ENCODE measurements at regions not wholly inside any gene's neighbourhood (a gene's known extent, or its start where the extent isn't known, plus 50 kb on each side); places are given as distances from the start of the nearest gene placed in this dataset.

DNA sequence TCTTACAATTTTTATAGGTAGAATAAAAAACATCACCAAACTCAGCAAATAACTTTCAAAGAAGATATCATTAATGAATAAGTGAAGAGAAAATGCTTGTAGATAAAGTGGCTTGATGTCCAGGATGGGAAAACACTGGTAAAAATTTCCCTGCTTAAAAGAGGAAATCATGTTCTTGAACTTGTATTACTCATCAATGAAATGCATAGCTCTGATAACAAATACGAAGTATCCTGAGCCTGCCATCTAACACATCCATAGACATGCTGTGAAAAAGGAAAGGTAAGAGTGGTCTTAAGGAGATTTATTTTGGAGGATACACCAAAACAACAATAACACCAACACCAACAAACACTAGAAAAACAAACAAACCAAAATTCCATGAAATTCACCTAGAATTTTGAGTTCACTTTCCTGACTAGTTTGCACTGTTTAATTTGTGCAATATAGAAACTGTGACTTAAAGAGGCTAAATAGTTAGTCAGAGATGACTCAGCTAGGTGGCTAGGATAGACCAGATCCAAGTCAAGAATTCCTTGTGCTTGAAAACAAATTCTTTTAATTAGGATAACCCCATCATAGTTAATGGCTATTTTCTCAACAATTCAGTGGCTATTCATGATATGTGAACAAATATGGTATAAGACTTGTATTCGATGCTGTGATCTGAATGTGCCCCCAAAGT is 179.8 kb upstream of the KCNK2 start:
- intact Hi-C loops (cut with micrococcal nuclease), result no loop called here
- no peaks in the 10 kb centered on the region for H3K9me3 ChIP-seq (ENCODE audit: control extremely low read depth in 1 of 3, control insufficient read depth in 2 of 3, insufficient read depth in 1 of 3, low read length in 2 of 3)
- H3K4me3 Mint-ChIP-seq, result no peak overlapping the region
- H3K27me3 Mint-ChIP-seq, result no peaks in the 10 kb centered on the region
- WGBS (ENCODE audit: insufficient coverage), result no CpG with 5 or more reads among the region's 2 CpGs
- CTCF ChIA-PET, result no interaction called here
- no peak overlapping the region for H3K27ac ChIP-seq (ENCODE audit: low read length in 2 of 2)
- H3K79me2 ChIP-seq (ENCODE audit: control insufficient read depth, insufficient read depth, low read length), result no peaks in the 10 kb centered on the region
- H3K4me2 ChIP-seq (replicated peaks; ENCODE audit: low read depth, low read length, poor library complexity, severe bottlenecking), result no peak overlapping the region
- H3K9ac ChIP-seq (ENCODE audit: low read length), result no peak overlapping the region
- no peaks in the 10 kb centered on the region for H3K27me3 ChIP-seq (replicated peaks in 1 of 4; ENCODE audit: control extremely low read depth in 1 of 4, control insufficient read depth in 3 of 4, insufficient read depth in 4 of 4, low read length in 3 of 4)
- H3K4me3 ChIP-seq (ENCODE audit: control extremely low read depth in 1 of 5, extremely low read depth in 1 of 5, insufficient read depth in 1 of 5, low read depth in 2 of 5, low read length in 4 of 5), result no peak overlapping the region
- no peak overlapping the region for H3K27ac Mint-ChIP-seq
- no peaks in the 10 kb centered on the region for H4K20me1 ChIP-seq (ENCODE audit: control insufficient read depth, insufficient read depth, low read length, poor library complexity, severe bottlenecking)
- POLR2A ChIA-PET, result no interaction called here
- H3K4me1 Mint-ChIP-seq, result no peaks in the 10 kb centered on the region
- H2AFZ ChIP-seq (ENCODE audit: insufficient read depth, low read depth, low read length, poor library complexity, severe bottlenecking), result no peak overlapping the region
- DNase-seq, result no peak
- ATAC-seq (ENCODE audit: low read depth), result no peak
- H3K4me1 ChIP-seq (ENCODE audit: control insufficient read depth in 2 of 2, insufficient read depth in 2 of 2, low read length in 2 of 2), result no peaks in the 10 kb centered on the region
- no peaks in the 10 kb centered on the region for H3K36me3 ChIP-seq (replicated peaks in 1 of 2; ENCODE audit: control extremely low read depth in 1 of 2, control insufficient read depth in 1 of 2, extremely low read depth in 1 of 2, insufficient read depth in 2 of 2, low read length in 1 of 2)
- TF ChIP-seq EZH2 (IDR thresholded peaks at IDR 0.05; ENCODE audit: borderline replicate concordance, insufficient read depth, low read depth, low read length, poor library complexity, severe bottlenecking), result no peak
- TF ChIP-seq CTCF (IDR thresholded peaks at IDR 0.05), result no peak
- H3K9me3 Mint-ChIP-seq (ENCODE audit: insufficient read depth), result no peaks in the 10 kb centered on the region

GRCh38 chr1:214912127-214912526 is 170.4 kb upstream of the KCNK2 start:
- TF ChIP-seq EZH2 (IDR thresholded peaks at IDR 0.05; ENCODE audit: borderline replicate concordance, insufficient read depth, low read depth, low read length, poor library complexity, severe bottlenecking) (no peak), CTCF (IDR thresholded peaks at IDR 0.05) (no peak)
- H3K9me3 ChIP-seq (ENCODE audit: control extremely low read depth in 1 of 3, control insufficient read depth in 2 of 3, insufficient read depth in 1 of 3, low read length in 2 of 3), result peaks cover 0 to 5% (median 0%) of the 10 kb centered on the region in 3 donors
- H3K27me3 Mint-ChIP-seq, result no peaks in the 10 kb centered on the region
- 95% methylated on average over 5 of the region's 8 CpGs for WGBS (ENCODE audit: insufficient coverage)
- H4K20me1 ChIP-seq (ENCODE audit: control insufficient read depth, insufficient read depth, low read length, poor library complexity, severe bottlenecking), result no peaks in the 10 kb centered on the region
- no peak overlapping the region for H3K4me3 Mint-ChIP-seq
- no peaks in the 10 kb centered on the region for H3K27me3 ChIP-seq (replicated peaks in 1 of 4; ENCODE audit: control extremely low read depth in 1 of 4, control insufficient read depth in 3 of 4, insufficient read depth in 4 of 4, low read length in 3 of 4)
- no peaks in the 10 kb centered on the region for H3K4me1 ChIP-seq (ENCODE audit: control insufficient read depth in 2 of 2, insufficient read depth in 2 of 2, low read length in 2 of 2)
- H2AFZ ChIP-seq (ENCODE audit: insufficient read depth, low read depth, low read length, poor library complexity, severe bottlenecking), result no peak overlapping the region
- H3K4me1 Mint-ChIP-seq, result no peaks in the 10 kb centered on the region
- ATAC-seq (ENCODE audit: low read depth), result no peak
- no peak overlapping the region for H3K9ac ChIP-seq (ENCODE audit: low read length)
- no peak for DNase-seq
- H3K36me3 ChIP-seq (replicated peaks in 1 of 2; ENCODE audit: control extremely low read depth in 1 of 2, control insufficient read depth in 1 of 2, extremely low read depth in 1 of 2, insufficient read depth in 2 of 2, low read length in 1 of 2), result no peaks in the 10 kb centered on the region
- intact Hi-C loops (cut with micrococcal nuclease), result no loop called here
- no peak overlapping the region for H3K4me2 ChIP-seq (replicated peaks; ENCODE audit: low read depth, low read length, poor library complexity, severe bottlenecking)
- ChIA-PET CTCF (no interaction called here), POLR2A (no interaction called here)
- no peaks in the 10 kb centered on the region for H3K9me3 Mint-ChIP-seq (ENCODE audit: insufficient read depth)
- no peak overlapping the region for H3K4me3 ChIP-seq (ENCODE audit: control extremely low read depth in 1 of 5, extremely low read depth in 1 of 5, insufficient read depth in 1 of 5, low read depth in 2 of 5, low read length in 4 of 5)
- no peaks in the 10 kb centered on the region for H3K79me2 ChIP-seq (ENCODE audit: control insufficient read depth, insufficient read depth, low read length)
- H3K27ac Mint-ChIP-seq, result no peak overlapping the region
- no peak overlapping the region for H3K27ac ChIP-seq (ENCODE audit: low read length in 2 of 2)
